Kidney (tissue), 13 donors: ENCODE measurements at regions not wholly inside any gene's neighbourhood (a gene's known extent, or its start where the extent isn't known, plus 50 kb on each side); places are given as distances from the start of the nearest gene placed in this dataset.

Experiments used
- DNase-seq, 5 donors: peaks; one replicate each; pipeline ENCODE4 v3.0.0-alpha.2; 2013 to 2020
- FAIRE-seq: peaks from 2 replicates; lab custom pipeline; 2012; peaks lifted over from hg19 to GRCh38; lab: Jason Lieb, UNC
- H3K27ac ChIP-seq, 2 donors: one replicate each; pipeline ENCODE4 v1.7.0; 2013; ENCODE audit warnings: low read depth in 2 of 2, low read length in 2 of 2, inconsistent platforms in 1 of 2
- H3K27me3 ChIP-seq: one replicate; pipeline ENCODE4 v1.7.1; 2013; ENCODE audit warnings: low read length, inconsistent platforms; ENCODE audit not compliant: control insufficient read depth, insufficient read depth
- H3K36me3 ChIP-seq, 3 donors: one replicate each; pipeline versions ENCODE4 v1.7.0 to v1.7.1; 2013; ENCODE audit warnings: low read length in 3 of 3, control low read depth in 1 of 3, inconsistent platforms in 1 of 3; ENCODE audit not compliant: insufficient read depth in 3 of 3, control insufficient read depth in 2 of 3
- H3K4me1 ChIP-seq, 3 donors: one replicate each; pipeline versions ENCODE4 v1.7.0 to v1.7.1; 2013; ENCODE audit warnings: low read length in 3 of 3, inconsistent platforms in 1 of 3, low read depth in 1 of 3; ENCODE audit not compliant: control insufficient read depth in 2 of 3, insufficient read depth in 2 of 3
- H3K4me3 ChIP-seq, 3 donors: one replicate each; pipeline versions ENCODE4 v1.7.0 to v1.8.1; 2013; ENCODE audit warnings: low read length in 3 of 3, control low read depth in 1 of 3, inconsistent platforms in 1 of 3
- H3K9ac ChIP-seq, 3 donors: one replicate each; pipeline versions ENCODE4 v1.7.0 to v1.7.1; 2013; ENCODE audit warnings: low read length in 3 of 3, control low read depth in 1 of 3, inconsistent platforms in 1 of 3
- H3K9me3 ChIP-seq, 3 donors: one replicate each; pipeline versions ENCODE4 v1.7.0 to v1.7.1; 2013; ENCODE audit warnings: low read length in 3 of 3, control low read depth in 1 of 3, inconsistent platforms in 1 of 3; ENCODE audit not compliant: control insufficient read depth in 2 of 3, insufficient read depth in 1 of 3
- CTCF ChIP-seq: IDR thresholded peaks from 3 replicates; pipeline ENCODE4 v1.5.1; 2012; ENCODE audit warnings: mild to moderate bottlenecking, moderate library complexity, borderline replicate concordance; ENCODE audit not compliant: insufficient read depth; ENCODE audit errors: extremely low read depth
- intact Hi-C: fragments of 100-400 bp; cut with DNase I; formaldehyde crosslinking; loops from one replicate; pipeline ENCODE4 v1.11.1; 2022
- donor health status: control.
- donor health status: control.
- donor health status: control.
- donor health status: control.
- donor health status: control.
- donor health status: DM: yes; HTN: yes; CAD: no.
- donor health status: Normal renal cell carcinoma (clear cell type).

GRCh38 chr5:167725741-167726140, 565.7 kb upstream of the WWC1 start:
- no peaks in the 10 kb centered on the region for H3K36me3 ChIP-seq
- no peak overlapping the region for H3K27ac ChIP-seq
- H3K9ac ChIP-seq = no peak overlapping the region
- FAIRE-seq = no peak
- intact Hi-C loops = loop anchor here (10.0 kb wide), 1 partner anchor 489 kb away; no protein-coding TSS in a partner anchor
- no peak overlapping the region for H3K4me3 ChIP-seq
- H3K27me3 ChIP-seq = no peaks in the 10 kb centered on the region
- no peak for DNase-seq
- no peaks in the 10 kb centered on the region for H3K9me3 ChIP-seq
- no peak for TF ChIP-seq CTCF
- H3K4me1 ChIP-seq = peaks cover 0 to 2% (median 0%) of the 10 kb centered on the region in 3 donors

- H3K36me3 ChIP-seq = no peaks in the 10 kb centered on the region
- no peak overlapping the region for H3K9ac ChIP-seq
- FAIRE-seq (no peak), DNase-seq (no peak)
- no peak overlapping the region for H3K27ac ChIP-seq
- H3K9me3 ChIP-seq = no peaks in the 10 kb centered on the region
- peaks cover 0 to 2% (median 0%) of the 10 kb centered on the region in 3 donors for H3K4me1 ChIP-seq
- TF ChIP-seq CTCF = no peak
- intact Hi-C loops = loop anchor here (10.0 kb wide), 1 partner anchor 488 kb away; no protein-coding TSS in a partner anchor
- H3K4me3 ChIP-seq = no peak overlapping the region
- no peaks in the 10 kb centered on the region for H3K27me3 ChIP-seq
Observed at GRCh38 chr5:167726642-167727041, 564.8 kb upstream of the WWC1 start.

GRCh38 chr5:167730121-167730520, 561.3 kb upstream of the WWC1 start:
- no peaks in the 10 kb centered on the region for H3K27me3 ChIP-seq
- no peak for TF ChIP-seq CTCF
- DNase-seq (no peak), FAIRE-seq (no peak)
- H3K4me3 ChIP-seq = no peak overlapping the region
- intact Hi-C loops = no loop called here
- H3K9ac ChIP-seq = no peak overlapping the region
- no peaks in the 10 kb centered on the region for H3K9me3 ChIP-seq
- H3K27ac ChIP-seq = no peak overlapping the region
- H3K36me3 ChIP-seq = no peaks in the 10 kb centered on the region
- H3K4me1 ChIP-seq = no peaks in the 10 kb centered on the region

GRCh38 chr5:167730656-167731055, 560.8 kb upstream of the WWC1 start:
- FAIRE-seq = no peak
- Histone ChIP-seq H3K27me3 (no peaks in the 10 kb centered on the region), H3K9me3 (no peaks in the 10 kb centered on the region), H3K27ac (no peak overlapping the region), H3K9ac (no peak overlapping the region), H3K4me3 (no peak overlapping the region), H3K4me1 (no peaks in the 10 kb centered on the region), H3K36me3 (no peaks in the 10 kb centered on the region)
- no peak for TF ChIP-seq CTCF
- intact Hi-C loops = no loop called here
- DNase-seq = no peak
